ENCODE measurements at regions not wholly inside any gene's neighbourhood (a gene's known extent, or its start where the extent isn't known, plus 50 kb on each side); places are given as distances from the start of the nearest gene placed in this dataset.

DNA sequence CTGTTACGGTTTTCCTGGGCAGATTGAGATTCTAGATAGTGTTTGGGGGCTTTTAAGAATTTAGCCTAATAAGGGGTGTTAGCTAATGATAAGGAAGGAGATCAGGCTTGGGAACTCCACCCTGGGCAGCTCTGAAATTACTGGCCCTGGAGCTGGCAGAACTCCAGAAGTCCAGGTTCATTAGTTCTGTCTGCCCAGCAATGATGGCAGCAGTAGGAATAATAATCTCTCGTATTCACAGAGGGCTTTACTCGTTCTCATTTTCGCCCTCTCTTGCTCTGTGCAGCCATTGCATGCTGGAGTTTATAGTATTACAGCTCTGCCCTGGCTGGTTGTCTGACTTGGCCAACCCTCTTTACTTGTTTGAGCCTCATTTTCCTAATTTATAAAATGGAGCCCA, 216.0 kb downstream of the HAPSTR1 start:
- no peak for DNase-seq

DNA sequence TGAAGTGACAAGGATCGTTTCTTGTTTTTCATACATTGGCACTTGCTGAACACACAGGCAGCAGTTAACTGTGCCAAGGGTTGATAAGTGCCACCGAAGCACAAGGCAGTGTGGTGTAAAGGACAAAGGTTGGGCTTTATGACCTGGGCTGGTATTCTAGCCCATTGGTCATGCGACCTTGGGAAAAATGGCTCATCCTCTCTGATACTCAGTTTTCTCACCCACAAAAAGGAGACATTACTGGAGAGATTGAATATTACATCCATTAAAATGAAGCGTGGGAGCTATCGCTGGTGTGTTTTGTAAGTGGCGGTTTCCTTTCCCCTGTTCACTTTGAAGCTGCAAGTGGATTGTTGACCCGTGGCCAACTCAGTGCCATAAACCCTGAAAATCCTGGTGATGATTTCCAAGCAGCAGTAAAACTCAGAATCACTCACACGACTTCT, 216.9 kb downstream of the HAPSTR1 start:
- no peak for DNase-seq

DNA sequence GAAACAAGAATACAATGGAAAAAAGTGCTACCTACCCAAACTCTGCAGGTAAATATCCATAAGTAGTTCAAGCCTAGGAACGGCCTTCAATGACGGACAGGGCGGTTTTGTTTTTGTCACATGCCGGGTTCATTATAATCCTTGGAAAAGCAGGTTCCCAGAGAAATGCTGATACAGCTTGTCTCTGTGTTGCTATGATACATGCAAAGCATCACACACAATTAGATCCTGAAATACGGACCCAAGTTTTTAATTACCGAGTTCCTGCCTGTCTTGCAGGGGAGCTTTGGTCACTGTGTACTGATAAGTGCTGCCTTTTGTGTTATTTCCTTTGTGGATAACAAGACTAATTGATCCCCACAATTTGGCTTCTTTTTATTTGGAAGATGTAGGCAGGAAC, 217.4 kb downstream of the HAPSTR1 start:
- no peak for DNase-seq

DNA sequence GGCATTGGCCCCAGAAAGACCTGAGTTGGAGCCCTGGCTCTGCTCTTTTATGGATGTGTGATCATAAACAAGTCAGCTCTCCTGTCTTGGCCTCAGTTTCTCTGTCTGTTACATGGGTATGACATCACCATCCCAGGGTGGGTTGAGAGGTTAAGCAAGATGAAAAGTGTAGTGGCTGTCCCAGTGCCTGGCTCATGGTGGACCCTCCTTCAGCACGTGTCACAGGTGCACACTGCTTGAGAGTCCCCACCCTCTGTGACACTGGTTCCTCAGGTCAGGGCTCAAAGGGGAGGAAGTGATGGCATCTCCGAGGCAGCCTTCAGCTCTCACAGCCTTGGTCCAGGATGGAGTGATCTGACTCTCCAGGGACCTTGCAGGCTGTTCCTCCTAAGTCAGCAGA, 218.4 kb downstream of the HAPSTR1 start:
- no peak for DNase-seq

DNA sequence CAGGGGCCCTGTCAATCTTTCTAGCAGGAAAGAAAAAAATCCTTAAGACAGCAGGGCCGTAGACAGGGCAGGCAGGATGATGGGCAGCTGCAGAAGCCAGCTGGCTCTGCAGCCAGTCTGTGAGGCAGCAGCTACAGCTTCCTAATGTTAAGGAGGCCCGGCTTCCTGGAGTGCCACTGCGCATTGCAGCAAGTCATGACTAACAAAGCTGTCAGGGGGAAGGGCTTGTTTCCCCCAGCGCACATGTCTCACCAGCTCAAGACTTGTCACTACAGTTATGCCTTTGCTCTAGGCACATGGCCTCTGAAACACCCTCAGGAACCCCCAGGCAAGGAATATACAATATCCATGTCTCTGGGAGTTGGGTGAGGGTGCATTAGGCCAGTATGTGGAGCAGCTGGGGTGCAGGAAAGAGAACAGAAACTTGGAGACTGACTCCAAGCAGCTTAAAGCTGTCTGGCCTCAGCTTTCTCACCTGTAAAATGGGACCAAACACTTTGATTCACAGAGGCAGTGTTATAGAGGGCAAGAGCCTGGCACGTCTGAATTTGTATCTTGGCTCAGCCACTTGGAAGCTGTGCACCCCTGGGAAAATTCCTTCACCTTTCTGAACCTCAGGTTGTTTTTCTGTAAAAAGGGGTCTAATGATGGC, 220.0 kb downstream of the HAPSTR1 start:
- no peak for DNase-seq

DNA sequence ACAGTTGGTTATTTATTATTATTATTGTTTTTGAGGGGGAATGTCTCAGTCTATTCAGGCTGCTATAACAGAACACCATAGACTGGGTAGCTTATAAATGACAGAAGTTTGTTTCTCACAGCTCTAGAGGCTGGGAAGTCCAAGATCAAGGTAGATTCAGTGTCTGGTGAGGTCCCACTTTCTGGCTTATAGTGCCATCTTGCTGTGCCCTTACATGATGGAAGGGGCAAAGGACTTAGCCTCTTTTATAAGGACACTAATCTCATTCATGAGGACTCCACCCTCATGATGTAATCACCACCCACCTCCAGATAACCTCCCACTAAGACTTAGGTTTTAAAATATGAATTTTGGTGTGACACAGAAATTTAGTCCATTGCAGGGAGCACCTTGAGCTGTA, 224.6 kb downstream of the HAPSTR1 start:
- no peak for DNase-seq

DNA sequence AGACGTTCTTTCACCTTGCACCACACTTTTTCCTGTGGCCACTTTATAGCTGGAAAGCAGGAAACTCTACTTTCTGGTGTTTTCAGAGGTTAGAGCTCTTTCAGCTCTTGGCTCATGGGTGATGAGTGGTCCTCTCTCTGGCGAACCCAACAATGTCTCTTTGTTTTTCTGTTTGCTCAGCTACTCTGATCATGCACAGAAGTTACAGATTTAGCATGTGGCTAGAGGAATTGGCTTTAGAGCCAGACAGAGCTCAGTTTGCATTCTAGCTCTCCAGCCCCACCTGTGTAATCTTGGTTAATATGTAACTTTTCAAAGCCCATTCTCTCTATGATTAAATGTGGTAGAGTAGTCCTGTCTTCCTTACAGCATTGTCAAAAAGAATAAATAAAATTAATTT, 225.2 kb downstream of the HAPSTR1 start:
- DNase-seq, result no peak

DNA sequence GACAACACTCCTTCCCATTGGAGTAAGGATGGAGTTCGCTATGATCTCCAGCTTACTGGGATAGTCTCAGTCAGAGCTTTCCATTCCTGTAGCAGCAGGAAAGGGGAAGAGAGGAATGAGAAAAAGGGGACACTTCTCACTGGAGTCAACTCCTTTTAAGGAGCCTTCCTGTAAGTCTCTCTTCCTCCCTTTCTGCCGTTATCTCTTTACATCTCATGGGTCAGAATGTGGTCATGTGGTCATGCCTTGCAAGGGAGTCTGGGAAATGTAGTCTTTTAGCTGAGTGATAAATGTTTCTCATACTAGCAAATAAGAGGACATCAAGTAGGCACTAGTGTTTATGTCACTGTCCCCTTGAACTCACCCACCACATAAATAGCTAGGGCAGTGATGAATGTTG, 227.3 kb downstream of the HAPSTR1 start:
- DNase-seq, result no peak

DNA sequence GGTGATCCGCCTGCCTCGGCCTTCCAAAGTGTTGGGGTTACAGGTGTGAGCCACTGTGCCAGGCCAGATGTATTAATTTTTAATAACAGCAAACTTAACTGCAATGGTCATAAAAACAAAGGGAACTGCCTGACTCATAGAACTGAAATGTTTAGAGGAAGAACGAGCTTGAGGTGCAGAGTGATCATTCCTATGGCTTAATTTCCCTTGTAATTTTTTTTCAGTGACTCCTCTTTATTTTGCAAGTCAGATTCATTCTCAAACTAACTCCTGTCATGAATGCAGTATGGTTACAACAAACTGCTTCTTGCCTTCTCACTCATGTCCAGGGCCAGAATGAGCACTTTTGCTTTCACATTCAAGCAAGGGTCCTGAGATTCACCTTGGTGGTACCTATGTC, 231.3 kb downstream of the HAPSTR1 start:
- no peak for DNase-seq

DNA sequence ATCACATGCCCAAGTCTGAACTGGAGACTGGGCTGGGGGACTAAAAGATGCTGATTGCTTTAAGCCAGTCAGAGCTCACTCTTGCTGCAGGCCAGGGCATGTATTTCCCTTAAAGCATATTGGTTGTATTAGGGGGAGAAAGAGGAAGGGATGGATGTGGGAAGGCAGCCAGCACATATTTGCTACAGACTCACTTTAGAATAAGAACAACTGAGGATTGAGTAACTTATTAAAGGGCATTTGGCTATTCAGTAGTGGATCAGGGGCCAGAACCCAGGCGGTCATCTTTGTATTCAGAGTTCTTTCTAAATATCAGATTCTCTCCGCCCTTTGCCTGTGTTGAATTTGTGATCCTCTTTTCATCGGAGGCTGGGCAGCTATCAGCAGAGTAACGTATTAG, 231.7 kb downstream of the HAPSTR1 start:
- no peak for DNase-seq

DNA sequence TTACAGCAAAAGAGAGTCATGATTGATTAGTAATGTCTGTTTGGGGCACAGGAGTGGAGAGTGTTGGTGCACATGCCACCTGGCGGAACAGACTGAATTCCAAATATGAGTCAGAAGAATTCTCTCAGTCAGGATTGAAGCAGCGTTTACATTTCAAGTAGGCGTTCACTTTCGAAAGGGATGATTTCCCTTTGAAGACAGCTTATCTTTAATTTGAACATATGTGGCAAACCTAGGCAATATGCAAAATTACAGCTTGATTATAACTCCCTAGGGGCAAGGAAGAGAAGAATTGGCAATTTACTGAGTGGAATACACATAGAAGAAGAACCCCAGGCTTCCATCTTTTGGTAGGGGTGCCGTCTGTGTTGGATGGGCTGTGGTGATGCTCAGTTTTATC, 235.8 kb downstream of the HAPSTR1 start:
- DNase-seq, result no peak

DNA sequence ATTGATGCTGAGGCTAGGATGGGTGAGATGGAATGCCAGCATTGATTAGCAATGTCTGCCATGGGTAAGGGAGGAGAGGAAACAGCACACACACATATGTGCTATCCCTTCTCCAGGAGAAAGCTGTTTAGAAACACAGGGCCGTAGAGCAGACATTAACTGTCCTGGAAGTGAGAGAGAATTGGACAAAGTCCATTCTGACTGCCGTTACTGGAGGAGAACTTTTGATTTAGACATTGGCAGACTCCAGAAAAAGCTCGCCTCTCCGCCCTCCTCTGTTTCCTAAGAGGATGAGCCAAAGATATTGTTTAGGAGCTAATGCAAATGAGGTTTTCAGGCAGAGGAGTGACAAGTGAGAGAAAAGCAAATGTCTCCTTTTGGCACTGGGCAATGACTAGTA, 237.0 kb downstream of the HAPSTR1 start:
- DNase-seq, result no peak

DNA sequence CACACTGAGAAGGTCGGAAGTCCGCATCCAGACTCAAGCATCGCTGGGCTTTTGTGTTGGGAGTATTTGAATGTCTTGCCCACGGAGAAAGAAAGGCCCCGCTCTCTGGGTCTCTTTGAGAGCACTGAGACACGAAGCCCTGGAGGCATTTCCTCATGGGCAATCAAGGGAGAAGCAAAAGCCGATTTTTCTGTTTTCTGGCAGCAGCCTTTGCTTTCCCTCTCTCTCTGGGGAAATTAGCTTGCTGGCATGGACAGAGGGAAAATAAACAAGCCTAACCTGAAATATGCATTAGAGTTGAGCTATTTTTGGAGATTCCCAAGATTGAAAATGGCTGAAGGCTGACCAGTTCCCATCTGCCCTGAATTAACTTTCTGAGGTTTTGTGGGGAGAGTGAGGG, 238.7 kb downstream of the HAPSTR1 start:
- no peak for DNase-seq

DNA sequence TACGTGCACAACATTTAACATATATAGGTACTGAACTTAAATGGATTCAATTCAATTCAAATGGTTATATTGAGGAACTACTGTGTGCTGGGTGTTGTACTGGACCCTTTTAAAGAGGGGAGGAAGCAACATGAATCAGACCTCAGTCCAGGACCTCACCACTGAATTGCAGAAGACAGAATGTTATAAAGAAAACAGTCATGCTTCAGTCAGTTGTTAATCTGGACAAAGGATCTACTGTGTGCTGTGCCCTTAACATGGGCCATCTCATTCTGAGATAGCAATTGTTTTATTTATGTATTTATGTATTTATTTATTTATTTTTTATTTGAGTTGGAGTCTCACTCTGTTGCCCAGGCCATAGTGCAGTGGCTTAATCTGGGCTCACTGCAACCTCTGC, 240.1 kb downstream of the HAPSTR1 start:
- DNase-seq, result no peak

DNA sequence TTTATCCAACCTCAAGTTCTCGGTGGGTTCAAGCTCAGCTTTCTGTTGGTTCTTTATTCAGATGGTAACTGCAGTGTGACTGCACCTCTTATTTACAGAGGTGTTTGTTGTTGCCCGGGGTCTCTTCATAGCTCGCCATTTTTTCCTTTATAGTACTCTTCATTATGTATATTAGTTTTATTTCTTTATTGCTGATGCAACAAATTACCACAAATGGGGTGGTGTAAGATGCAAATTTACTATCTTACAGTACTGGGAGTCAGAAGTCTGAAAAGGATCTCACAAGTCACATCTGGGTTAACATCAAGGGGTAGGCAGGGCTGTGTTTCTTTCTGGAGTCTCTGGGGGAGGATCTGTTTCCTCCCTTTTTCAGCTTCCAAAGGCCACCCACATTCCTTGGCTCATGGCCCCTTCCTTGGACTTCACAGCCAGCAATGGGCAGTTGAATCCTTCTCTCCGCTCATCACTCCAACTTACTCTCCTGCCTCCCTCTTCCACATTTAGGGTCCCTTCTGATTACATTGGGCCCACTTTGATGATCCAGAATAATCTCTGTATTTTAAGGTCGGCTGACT, 241.2 kb downstream of the HAPSTR1 start:
- no peak for DNase-seq

DNA sequence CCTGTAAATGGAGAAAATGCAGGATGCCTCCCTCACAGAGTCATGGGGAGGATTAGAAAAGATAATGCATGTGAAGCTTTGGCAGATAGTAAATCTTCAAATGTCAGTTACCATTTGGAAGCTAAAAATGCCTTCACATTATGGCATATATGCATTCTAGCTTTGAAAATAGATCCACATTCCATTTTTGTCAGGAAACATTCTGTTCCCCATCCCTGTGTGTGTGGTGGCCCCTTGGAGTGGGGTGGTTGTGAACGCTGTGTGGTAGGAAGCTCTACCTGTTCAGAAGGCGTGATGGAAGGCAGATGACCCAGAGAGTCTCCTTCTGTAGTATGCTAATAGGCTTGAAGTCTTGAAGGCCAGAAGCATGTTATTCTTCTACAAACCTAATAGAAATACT, 242.0 kb downstream of the HAPSTR1 start:
- DNase-seq, result no peak

DNA sequence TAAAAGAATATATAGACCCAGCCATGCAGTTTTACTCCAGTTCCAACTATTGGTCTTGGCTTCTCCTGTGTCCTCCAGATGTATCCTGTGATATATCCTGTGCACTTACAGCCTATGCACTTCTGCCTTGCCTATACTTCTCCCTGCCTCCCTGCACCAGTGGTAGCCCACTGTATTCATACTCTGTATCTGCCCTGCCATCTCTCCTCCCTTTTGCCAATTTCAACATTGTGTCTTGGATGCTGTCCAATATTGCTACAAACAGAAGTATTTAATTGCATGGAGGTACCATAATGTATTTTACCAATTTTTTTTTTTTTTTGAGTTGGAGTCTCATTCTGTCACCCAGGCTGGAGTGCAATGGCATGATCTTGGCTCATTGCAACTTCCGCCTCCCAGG, 242.7 kb downstream of the HAPSTR1 start:
- DNase-seq, result no peak

DNA sequence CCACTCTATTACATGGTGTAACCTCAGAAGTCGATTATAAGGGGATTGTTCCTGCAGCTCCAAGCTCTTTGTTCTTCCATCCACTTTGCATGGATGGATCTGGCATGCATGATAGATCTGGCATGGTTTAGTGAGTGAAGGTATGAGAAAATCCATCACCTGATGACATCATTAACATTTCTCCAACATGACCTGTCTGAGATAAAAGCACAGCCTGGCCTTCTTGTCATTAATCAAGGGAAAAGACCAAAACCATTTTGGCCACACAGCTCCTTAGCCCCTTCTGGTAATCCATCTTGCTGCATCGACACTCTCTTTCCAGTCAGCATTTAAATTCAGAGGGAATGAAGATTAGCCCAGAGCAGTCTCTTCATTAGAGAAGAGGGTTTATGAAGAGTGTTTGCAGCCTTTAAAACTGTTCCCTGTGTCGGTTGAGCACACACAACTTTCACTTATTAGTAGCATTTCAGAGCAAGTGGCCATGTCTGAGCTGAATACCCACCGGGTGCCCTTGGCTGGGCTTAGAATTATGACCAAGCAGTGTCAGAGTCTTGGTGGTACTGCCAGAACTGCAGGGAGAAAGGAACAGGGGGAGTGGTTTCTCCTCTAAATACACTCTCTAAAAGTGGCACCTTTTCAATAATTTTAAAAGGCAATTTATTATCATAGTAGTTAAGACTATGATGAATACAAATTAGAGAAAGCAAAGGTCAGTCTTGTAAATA, 246.0 kb downstream of the HAPSTR1 start:
- DNase-seq, result no peak

DNA sequence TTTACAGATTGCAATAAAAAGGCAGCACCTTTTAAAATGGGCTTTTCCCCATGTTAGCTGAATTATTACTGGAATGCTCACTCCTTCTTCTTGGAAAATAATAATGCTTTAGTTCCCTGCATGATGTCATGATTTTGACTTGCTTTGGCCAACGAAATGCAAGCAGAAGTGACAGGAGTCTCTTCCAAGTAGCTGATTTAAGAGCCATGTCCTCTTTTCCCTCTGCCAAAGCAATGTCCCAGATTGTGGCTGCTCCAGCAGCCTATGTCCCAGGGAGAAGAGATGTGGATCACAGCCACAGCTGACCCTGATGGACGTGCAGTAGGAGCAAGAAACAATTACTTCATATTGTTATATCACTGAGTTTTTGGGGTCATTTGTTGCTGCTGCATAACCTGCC, 246.6 kb downstream of the HAPSTR1 start:
- DNase-seq, result no peak

DNA sequence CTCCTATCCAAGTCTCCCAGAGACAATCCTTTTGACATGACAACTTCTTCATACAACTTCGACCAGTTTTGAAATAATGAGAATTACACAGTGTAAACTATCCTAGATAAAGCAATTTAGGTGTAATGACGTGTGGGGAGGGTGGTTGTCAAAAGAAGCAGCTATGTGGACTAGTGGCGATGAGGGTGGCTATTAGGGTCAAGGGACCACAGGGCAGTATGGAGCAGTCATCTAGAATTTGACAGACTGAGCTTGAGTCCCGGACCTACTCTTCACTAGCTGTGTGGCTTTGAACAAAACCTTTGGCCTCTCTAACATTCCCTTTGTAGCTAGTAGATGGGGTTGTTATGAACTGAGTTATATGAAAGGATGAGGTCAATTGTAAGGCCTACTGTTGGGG, 247.1 kb downstream of the HAPSTR1 start:
- DNase-seq, result no peak

DNA sequence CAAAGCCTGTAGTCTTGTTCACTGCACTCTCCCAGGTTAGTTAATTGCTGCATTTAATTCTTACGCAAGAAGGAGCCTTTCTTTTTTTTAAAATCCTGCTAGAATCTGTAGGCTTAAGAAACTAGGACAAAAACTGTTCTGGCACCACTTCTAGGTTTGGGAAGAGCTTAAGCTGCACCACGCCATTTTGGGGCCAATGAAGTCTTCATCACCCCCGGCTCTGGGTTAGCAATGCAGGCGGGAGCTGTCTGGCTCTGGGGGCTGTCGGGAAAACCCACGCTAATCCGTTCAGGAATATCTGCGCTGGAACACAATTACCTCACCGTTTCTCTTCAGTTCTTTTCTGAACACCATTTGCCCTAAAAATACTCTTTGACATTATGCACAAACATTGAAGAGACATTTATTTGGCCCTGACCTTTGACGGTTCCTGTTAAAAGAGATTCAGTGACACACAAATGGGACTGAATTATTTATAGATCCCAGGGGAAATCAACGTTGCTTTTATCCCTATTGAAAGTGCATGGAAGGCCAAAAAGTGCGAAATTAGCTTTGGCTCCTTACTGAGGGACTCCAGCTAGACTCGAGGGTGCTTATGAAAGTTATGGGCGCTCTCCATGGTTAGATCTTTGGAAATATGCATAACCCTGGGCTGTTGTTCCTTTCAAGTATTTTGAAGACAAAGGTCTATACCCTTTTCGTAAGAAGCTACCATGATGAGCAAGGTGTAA, 249.2 kb downstream of the HAPSTR1 start:
- DNase-seq, result no peak

DNA sequence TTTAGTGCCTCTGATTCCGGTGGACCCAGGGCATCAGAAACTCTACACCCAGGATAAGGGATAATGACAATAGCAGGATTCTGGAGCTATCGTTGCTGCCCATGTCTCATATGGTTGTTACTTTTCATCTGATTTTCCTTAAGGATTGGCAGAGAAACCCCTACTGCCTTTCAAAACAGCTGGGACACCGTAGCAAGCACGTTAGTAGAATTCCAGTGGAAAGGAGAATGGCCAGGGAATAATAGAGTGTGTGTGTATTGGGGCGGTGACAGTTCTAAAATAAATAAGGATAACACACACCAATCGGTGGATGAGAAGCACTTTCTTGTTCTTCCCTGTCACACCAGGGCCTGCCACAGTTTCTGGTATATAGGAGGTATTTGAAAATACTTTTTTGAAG, 251.8 kb downstream of the HAPSTR1 start:
- DNase-seq, result no peak

DNA sequence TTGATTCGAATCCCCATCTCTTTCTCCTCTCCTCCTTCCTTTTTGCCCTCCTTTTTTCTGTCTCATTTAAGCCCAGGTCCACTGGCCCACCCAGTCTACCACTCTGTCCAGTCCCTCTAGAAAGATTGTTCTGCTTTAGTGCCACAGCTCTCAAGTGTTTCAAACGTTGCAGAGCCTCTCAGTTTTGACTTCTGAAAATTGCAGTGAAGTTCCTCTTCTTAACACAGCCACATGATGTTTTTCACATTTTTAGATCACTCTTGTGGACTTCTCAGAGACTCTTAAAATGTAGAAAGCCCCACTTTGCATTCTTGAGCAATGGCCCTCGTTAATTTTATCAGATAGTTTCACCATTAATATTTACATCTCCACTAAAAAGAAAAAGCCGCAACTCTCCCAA, 253.1 kb downstream of the HAPSTR1 start:
- DNase-seq, result no peak

DNA sequence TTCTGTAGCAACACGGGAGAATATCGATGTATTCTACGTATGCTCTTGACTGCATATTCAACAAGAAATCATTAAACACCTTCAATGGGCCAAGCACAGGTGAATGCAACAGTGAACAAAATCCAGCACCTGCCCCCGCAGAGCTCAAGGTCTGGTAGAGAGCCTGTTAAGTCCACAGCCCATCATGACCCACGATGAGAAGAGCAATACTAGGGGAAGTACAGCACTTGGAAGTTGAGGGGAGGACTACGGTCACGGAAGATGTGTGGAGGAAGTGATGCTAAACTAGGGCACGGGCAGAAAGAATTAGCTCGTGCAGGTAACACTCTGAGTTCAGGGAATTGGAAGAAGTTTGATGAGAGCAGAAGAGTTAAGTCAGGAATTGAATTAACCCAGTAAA, 253.6 kb downstream of the HAPSTR1 start:
- no peak for DNase-seq
